Progenitor cell of endocrine pancreas (in vitro differentiated cells): ENCODE measurements at regions not wholly inside any gene's neighbourhood (a gene's known extent, or its start where the extent isn't known, plus 50 kb on each side); places are given as distances from the start of the nearest gene placed in this dataset.

ENCODE experiments used
- DNase-seq: peaks from one replicate; pipeline ENCODE4 v3.0.0; 2021; ENCODE audit warnings: low spot score; ENCODE audit not compliant: unreplicated experiment
- H3K27ac Mint-ChIP-seq: 2 replicates; pipeline ENCODE4 v1.8.0; 2021; ENCODE audit warnings: mild to moderate bottlenecking, moderate library complexity, mixed read lengths
- H3K27me3 Mint-ChIP-seq: 2 replicates; pipeline ENCODE4 v1.8.0; 2021; ENCODE audit warnings: mixed read lengths
- H3K36me3 Mint-ChIP-seq: 2 replicates; pipeline ENCODE4 v1.8.0; 2022; ENCODE audit warnings: mixed read lengths; ENCODE audit not compliant: insufficient read depth
- H3K4me1 Mint-ChIP-seq: 2 replicates; pipeline ENCODE4 v1.8.0; 2021; ENCODE audit warnings: low read depth, mixed read lengths
- H3K4me3 Mint-ChIP-seq: 2 replicates; pipeline ENCODE4 v1.8.0; 2021; ENCODE audit warnings: low read depth, mild to moderate bottlenecking, moderate library complexity, mixed read lengths
- H3K9me3 Mint-ChIP-seq: 2 replicates; pipeline ENCODE4 v1.8.0; 2021; ENCODE audit warnings: low read depth, mixed read lengths
- TF ChIP-seq, protein P1 (sequence below): fragments of 200-600 bp; sonication (generic); IDR thresholded peaks from one replicate; pipeline ENCODE4 v1.5.0; 2021; ENCODE audit warnings: antibody characterized with exemption, mild to moderate bottlenecking; ENCODE audit not compliant: unreplicated experiment

DNA sequence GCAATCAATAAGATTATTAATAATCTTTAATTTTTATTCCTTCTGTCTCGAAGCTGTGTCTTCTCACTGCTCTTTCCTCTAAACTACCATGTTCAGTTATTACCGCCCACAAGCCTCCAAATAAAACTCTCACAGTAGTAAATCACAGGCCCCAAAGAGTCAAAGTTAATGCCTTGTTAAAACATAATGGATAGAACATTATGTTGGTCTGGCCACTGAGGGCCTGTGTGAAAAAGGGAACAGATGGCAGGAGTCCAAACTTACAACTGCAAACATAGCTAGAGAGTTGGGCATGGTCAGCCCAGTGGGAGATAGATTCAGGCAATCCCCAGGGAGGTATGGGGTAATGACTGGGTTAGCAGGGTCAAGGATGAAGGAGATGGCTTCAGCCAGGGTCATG, 84.6 kb upstream of the TNIP3 start:
- Mint-ChIP-seq H3K9me3 (no peaks in the 10 kb centered on the region), H3K4me3 (no peak overlapping the region), H3K36me3 (no peaks in the 10 kb centered on the region), H3K4me1 (peaks cover 4% of the 10 kb centered on the region), H3K27me3 (no peaks in the 10 kb centered on the region), H3K27ac (no peak overlapping the region)
- TF ChIP-seq, protein P1, sequence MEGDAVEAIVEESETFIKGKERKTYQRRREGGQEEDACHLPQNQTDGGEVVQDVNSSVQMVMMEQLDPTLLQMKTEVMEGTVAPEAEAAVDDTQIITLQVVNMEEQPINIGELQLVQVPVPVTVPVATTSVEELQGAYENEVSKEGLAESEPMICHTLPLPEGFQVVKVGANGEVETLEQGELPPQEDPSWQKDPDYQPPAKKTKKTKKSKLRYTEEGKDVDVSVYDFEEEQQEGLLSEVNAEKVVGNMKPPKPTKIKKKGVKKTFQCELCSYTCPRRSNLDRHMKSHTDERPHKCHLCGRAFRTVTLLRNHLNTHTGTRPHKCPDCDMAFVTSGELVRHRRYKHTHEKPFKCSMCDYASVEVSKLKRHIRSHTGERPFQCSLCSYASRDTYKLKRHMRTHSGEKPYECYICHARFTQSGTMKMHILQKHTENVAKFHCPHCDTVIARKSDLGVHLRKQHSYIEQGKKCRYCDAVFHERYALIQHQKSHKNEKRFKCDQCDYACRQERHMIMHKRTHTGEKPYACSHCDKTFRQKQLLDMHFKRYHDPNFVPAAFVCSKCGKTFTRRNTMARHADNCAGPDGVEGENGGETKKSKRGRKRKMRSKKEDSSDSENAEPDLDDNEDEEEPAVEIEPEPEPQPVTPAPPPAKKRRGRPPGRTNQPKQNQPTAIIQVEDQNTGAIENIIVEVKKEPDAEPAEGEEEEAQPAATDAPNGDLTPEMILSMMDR, result no peak
- no peak for DNase-seq

DNA sequence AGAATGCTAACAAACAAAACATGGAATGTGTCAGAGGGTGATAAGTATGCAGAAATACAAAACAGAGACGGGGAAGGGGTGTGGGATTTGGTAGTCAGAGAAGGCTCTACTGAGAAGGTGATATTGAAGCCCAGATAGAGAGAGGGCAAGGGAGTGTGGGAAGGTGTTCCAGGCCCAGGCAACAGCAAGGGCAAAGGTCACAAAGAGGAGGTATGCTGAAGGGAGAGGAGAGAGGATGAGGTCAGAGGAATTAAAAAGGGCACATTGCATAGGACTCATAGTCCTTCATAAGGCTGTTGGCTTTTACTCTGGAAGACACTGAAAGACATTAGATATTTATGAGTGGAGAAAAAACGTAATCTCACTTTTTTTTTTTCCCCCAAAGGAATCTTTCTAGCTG, 82.6 kb upstream of the TNIP3 start:
- Mint-ChIP-seq H3K4me3 (no peak overlapping the region), H3K27me3 (no peaks in the 10 kb centered on the region), H3K4me1 (peaks cover 4% of the 10 kb centered on the region), H3K27ac (peak overlapping the region; percentile 31), H3K36me3 (no peaks in the 10 kb centered on the region), H3K9me3 (no peaks in the 10 kb centered on the region)
- TF ChIP-seq, protein P1, result no peak
- no peak for DNase-seq

DNA sequence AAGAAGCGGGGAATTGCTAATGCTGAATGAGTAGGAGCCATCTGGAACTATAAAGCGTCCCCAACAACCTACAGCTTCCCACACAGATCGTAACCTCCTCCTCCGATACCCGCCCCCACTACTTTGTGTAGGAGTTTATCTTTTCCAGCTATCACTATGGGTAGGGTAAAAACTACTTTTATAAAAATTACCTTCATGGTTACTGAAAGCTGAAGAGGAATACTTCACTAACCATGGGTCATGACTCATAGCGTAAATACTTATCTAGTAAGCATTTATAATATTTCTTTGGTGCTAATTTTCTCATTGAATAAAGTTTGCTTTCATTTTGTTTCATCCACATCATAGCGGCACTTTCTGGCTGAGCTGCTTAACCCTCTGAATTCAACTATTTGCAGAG, 79.4 kb upstream of the TNIP3 start:
- no peaks in the 10 kb centered on the region for H3K36me3 Mint-ChIP-seq
- TF ChIP-seq, protein P1, result no peak
- H3K4me3 Mint-ChIP-seq, result no peak overlapping the region
- H3K27me3 Mint-ChIP-seq, result no peaks in the 10 kb centered on the region
- no peak overlapping the region for H3K27ac Mint-ChIP-seq
- peaks cover 8% of the 10 kb centered on the region for H3K4me1 Mint-ChIP-seq
- no peak for DNase-seq
- H3K9me3 Mint-ChIP-seq, result no peaks in the 10 kb centered on the region

DNA sequence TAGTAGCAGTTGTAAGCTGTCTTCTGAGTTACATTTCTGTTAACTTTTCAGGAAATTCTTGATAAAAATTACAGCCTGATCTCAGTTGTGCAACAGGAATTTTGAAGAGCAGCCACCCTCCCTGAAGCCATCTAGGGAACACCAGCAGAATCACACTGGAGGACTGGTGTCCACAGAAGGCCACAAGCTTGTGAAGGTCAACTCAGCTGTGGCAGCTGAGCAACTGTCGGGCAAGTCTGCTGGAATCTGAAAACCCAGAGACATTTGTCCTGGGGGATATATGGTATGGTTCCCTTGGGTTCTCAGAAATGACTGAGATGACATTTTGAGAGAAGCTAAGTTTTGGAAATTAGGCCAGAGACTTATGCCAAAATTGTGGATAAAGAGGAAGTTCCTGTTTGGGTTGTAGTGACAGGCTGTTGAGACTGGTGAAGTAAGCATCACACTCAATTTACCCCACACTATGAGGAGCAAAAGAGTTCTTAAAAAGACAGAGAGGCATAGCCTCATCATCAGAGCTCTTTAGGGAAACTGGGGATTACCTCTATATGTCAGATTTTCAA, 78.1 kb upstream of the TNIP3 start:
- peaks cover 3% of the 10 kb centered on the region for H3K36me3 Mint-ChIP-seq
- H3K4me1 Mint-ChIP-seq, result peaks cover 8% of the 10 kb centered on the region
- peaks cover 4% of the 10 kb centered on the region for H3K9me3 Mint-ChIP-seq
- no peak overlapping the region for H3K4me3 Mint-ChIP-seq
- H3K27me3 Mint-ChIP-seq, result no peaks in the 10 kb centered on the region
- TF ChIP-seq, protein P1, result no peak
- H3K27ac Mint-ChIP-seq, result no peak overlapping the region
- no peak for DNase-seq

DNA sequence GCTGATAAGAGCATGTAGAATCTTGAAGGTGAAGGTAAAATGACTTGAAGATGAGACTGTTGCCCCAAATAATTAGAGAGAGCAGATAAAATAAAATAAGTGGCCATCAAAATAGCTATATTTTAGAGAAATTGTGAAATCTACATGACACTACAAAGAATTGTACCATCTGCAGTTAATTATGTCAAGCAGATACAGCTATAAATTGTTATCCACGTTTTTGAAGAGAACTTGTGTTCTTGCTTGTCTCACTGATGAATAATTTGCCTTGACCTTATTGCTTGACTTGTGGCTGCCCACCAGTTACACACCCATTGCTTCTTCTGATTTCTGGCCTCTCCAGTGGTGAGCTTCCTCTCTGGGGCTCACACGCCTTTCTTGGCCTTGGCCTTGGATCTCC, 75.8 kb upstream of the TNIP3 start:
- TF ChIP-seq, protein P1, result no peak
- Mint-ChIP-seq H3K4me1 (peaks cover 3% of the 10 kb centered on the region), H3K36me3 (peaks cover 4% of the 10 kb centered on the region), H3K27me3 (no peaks in the 10 kb centered on the region), H3K27ac (no peak overlapping the region), H3K9me3 (peaks cover 4% of the 10 kb centered on the region), H3K4me3 (no peak overlapping the region)
- no peak for DNase-seq
